ENCODE measurements at regions not wholly inside any gene's neighbourhood (a gene's known extent, or its start where the extent isn't known, plus 50 kb on each side); places are given as distances from the start of the nearest gene placed in this dataset.

DNA sequence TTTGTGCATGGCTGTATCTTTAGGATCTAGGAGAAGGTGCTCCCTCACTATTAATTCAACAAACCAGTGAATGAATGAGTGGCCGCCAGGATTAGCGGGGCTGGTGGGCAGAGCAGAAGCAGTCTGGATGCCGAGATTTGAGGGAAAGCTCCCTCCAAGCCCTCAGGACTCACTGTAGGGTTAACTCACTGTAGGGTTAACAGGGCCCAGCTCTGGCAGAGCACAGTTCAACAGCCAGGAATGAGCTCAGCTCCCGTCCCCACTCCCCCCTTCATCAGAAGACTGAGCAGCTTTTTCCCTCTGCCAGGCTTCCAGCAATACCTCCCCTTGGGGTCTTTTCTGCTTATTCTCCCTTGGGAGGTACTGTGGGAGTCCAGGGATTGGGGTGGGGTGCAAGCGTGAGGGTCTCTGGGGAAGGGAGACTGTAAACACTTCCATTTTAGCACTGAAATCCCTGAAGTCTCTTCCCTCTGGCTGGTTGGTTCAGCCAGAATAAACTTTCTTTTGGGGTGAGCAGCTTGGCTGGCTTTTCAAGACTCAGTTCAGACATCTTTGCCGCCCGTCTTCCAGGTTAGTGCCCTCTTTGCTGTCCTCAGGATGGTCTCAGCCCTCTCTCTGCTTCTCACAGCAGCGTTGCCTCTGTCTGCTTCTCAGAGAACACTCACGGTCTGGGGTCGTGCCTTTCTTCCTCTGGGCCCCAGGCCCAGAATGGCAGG is 53.7 kb upstream of the WSB1 start:
- Mint-ChIP-seq H3K36me3 (no peaks in the 10 kb centered on the region), H3K4me3 (peak overlapping the region; percentile 32), H3K27ac (peak overlapping the region in 1 of 2 donors; percentile 71), H3K9me3 (no peaks in the 10 kb centered on the region), H3K27me3 (peaks cover 0 to 9% of the 10 kb centered on the region in 2 donors), H3K4me1 (ENCODE audit: low read depth in 2 of 2) (peaks cover 44 to 48% of the 10 kb centered on the region in 2 donors)
- no peak for DNase-seq (ENCODE audit: low spot score)
- ATAC-seq: no peak

DNA sequence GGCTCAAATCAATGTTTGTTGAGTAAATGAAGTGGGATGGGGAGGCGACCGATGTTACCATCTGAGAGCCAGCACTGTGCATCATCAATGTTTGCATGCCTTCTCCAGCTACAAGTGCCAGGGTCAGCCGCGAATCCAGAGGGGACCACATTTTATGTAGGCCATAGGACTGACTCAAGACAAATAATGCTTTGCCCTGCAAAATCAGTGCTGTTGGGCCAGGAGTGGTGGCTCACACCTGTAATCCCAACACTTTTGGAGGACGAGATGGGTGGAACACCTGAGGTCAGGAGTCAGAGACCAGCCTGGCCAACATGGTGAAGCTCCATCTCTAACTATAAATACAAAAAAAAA is 53.1 kb upstream of the WSB1 start:
- Mint-ChIP-seq H3K4me3 (no peak overlapping the region), H3K36me3 (no peaks in the 10 kb centered on the region), H3K4me1 (ENCODE audit: low read depth in 2 of 2) (peaks cover 50 to 51% of the 10 kb centered on the region in 2 donors), H3K9me3 (no peaks in the 10 kb centered on the region), H3K27me3 (peaks cover 0 to 9% of the 10 kb centered on the region in 2 donors), H3K27ac (peak overlapping the region in 1 of 2 donors; percentile 71)
- ATAC-seq (no peak), DNase-seq (ENCODE audit: low spot score) (no peak)

DNA sequence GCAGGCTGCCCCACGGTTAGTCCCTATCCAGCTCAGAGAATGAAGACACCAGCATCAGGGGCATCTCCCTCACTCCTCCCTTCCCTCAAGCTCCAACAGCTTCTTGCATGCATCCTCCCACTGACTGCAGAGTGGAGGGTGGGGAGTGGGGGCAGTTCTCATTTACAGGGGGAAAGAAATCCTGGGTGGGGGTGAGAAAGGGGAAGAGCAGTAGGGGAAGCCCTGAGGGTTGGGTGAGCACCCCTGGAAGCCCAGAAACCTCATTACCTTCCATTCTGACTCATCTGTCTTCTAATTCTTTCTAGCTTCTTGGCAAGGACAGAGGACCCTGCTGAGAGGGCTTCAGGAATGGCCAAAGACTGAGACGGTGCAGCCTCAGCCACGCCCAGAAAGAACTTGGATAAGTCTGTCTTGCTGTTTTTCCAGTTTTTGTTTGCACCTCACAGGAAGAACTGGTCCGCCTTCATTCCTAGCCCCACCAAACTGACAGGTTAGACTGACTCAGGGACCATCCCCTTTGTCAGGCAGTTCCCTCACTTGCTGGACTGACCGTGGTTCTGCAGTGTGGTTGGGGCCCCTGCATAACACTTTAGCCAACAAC is 52.5 kb upstream of the WSB1 start:
- ATAC-seq (peak; percentile 59 to 66), DNase-seq (ENCODE audit: low spot score) (no peak)
- Mint-ChIP-seq H3K9me3 (no peaks in the 10 kb centered on the region), H3K36me3 (no peaks in the 10 kb centered on the region), H3K4me1 (ENCODE audit: low read depth in 2 of 2) (peaks cover 51% of the 10 kb centered on the region in 2 donors), H3K4me3 (peak overlapping the region; percentile 62), H3K27ac (peak overlapping the region in 1 of 2 donors; percentile 78), H3K27me3 (peaks cover 0 to 9% of the 10 kb centered on the region in 2 donors)

DNA sequence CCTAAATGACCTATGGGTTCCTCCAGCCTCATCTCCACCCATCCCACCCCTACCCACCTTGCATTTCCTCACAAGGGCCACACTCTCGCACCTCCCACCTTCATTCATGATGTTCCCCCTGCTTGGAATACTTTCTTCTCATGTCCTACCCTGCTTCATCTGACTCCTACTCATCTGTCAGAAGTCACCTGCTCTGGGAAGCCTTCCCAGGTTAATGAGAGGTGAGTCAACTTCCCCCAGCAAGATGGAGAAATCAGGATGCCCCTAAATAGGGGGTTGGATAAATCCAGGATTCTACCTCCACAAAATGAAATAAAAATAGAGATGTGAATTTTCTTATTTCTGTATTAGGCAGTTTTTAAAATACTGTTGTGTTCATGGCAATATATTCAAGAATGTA is 51.0 kb upstream of the WSB1 start:
- DNase-seq (ENCODE audit: low spot score) (no peak), ATAC-seq (no peak)
- H3K36me3 Mint-ChIP-seq: no peaks in the 10 kb centered on the region
- H3K27ac Mint-ChIP-seq: peak overlapping the region; percentile 27 to 46
- no peak overlapping the region for H3K4me3 Mint-ChIP-seq
- peaks cover 51% of the 10 kb centered on the region in 2 donors for H3K4me1 Mint-ChIP-seq (ENCODE audit: low read depth in 2 of 2)
- no peaks in the 10 kb centered on the region for H3K9me3 Mint-ChIP-seq
- H3K27me3 Mint-ChIP-seq: peaks cover 0 to 9% of the 10 kb centered on the region in 2 donors

DNA sequence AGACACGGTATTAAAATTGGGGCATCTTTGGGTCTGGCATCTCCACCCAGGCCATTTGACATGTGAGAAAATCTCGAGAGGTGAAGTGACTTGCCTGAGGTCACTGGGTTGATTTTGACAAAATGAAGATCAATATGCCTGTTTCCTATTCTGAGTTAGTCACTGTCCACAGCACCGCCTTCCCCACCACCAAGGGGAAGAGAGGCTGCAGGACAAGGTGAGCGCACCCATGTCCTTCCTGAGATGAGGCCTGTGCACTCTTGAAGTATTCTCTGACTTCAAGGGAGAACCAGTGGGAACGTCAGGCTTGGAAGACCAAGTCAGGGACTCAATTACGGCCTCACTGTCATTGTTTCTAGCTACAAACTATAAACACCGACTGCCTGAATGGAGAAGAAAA is 49.9 kb upstream of the WSB1 start:
- peaks cover 0 to 9% of the 10 kb centered on the region in 2 donors for H3K27me3 Mint-ChIP-seq
- H3K4me1 Mint-ChIP-seq (ENCODE audit: low read depth in 2 of 2): peaks cover 41 to 43% of the 10 kb centered on the region in 2 donors
- peak overlapping the region; percentile 6 to 46 for H3K27ac Mint-ChIP-seq
- H3K9me3 Mint-ChIP-seq: no peaks in the 10 kb centered on the region
- H3K36me3 Mint-ChIP-seq: no peaks in the 10 kb centered on the region
- no peak for ATAC-seq
- H3K4me3 Mint-ChIP-seq: no peak overlapping the region
- DNase-seq (ENCODE audit: low spot score): no peak

Measured in natural killer cell treated with Interleukin-12 subunit alpha and Interleukin-12 subunit beta and Interleukin-15 and Interleukin-18, amount 100 ng/mL, for 72 hours (primary cell).